ENCODE measurements at regions not wholly inside any gene's neighbourhood (a gene's known extent, or its start where the extent isn't known, plus 50 kb on each side); places are given as distances from the start of the nearest gene placed in this dataset.
"Not testable (repeated sequence)": the region's sequence is repeated elsewhere in the genome, so short reads cannot be mapped to it uniquely, and the experiment has no call there.

DNA sequence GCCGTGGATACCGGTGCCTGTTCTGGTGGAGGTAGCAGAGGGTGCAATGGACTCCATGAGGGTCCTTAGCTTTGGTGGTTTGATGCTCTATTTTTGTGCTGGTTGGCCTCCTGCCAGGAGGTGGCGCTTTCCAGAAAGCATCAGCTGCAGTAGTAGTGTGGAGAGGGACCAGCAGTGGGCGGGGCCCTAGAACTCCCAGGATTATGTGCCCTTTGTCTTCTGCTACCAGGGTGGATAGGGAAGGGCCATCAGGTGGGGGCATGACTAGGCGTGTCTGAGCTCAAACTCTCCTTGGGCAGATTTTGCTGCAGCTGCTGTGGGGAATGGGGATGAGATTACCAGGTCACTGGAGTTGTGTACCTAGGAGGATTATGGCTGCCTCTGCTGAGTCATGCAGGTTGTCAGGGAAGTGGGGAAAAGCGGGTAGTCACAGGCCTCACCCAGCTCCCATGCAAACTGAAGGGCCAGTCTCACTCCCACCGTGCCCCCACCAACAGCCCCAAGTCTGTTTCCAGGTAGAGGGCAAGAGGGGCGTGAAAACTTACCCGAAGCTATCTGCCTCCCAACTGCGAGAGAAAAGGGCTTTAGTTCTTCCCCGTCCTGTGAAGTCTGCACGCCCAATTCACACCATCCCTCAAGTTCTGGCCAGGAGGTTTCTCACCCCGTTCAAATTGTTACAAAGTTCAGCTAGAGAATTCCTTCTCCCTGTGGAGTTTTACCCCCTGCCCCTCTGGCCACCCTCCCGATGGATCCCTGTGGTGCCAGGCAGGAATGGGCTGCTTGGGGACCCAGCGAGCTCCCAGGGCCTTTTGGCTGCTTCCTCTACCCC lies 235.0 kb downstream of the DHX15 start:
- TF ChIP-seq, protein P1, sequence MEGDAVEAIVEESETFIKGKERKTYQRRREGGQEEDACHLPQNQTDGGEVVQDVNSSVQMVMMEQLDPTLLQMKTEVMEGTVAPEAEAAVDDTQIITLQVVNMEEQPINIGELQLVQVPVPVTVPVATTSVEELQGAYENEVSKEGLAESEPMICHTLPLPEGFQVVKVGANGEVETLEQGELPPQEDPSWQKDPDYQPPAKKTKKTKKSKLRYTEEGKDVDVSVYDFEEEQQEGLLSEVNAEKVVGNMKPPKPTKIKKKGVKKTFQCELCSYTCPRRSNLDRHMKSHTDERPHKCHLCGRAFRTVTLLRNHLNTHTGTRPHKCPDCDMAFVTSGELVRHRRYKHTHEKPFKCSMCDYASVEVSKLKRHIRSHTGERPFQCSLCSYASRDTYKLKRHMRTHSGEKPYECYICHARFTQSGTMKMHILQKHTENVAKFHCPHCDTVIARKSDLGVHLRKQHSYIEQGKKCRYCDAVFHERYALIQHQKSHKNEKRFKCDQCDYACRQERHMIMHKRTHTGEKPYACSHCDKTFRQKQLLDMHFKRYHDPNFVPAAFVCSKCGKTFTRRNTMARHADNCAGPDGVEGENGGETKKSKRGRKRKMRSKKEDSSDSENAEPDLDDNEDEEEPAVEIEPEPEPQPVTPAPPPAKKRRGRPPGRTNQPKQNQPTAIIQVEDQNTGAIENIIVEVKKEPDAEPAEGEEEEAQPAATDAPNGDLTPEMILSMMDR (conservative IDR thresholded peaks at IDR 0.05; ENCODE audit: low read depth, low read length), result 0 out of 2 replicates have a peak, but pooled peaks have one; percentile 17
- not testable (repeated sequence) for TF ChIP-seq EZH2 (IDR thresholded peaks at IDR 0.05; ENCODE audit: low read length, unreplicated experiment); EZH2phosphoT487 (IDR thresholded peaks at IDR 0.05; ENCODE audit: borderline replicate concordance, low read length)
